ENCODE measurements at regions not wholly inside any gene's neighbourhood (a gene's known extent, or its start where the extent isn't known, plus 50 kb on each side); places are given as distances from the start of the nearest gene placed in this dataset.

DNA sequence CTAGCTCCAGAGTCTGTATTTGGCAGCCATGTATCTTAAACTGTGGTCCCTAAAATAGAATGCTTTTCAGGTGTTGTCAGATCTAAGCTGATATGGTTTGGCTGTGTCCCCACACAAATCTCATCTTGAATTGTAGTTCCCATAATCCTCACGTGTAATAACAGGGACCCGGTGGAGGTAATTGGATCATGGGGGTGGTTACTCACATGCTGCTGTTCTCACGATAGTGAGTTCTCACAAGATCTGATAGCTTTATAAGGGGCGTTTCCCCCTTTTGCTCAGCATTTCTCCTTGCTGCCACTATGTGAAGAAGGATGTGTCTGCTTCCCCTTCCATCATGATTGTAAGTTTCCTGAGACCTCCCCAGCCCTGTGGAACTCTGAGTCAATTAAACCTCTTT, 199.9 kb upstream of the ISX start:
- BruUV-seq (replicated peaks): no TSS peak
- intact Hi-C loops (cut with micrococcal nuclease): no loop called here

More for the DNA sequence above, 199.9 kb upstream of the ISX start:
- no peaks in the 10 kb centered on the region for H3K27me3 ChIP-seq (ENCODE audit: control insufficient read depth in 2 of 2, insufficient read depth in 2 of 2, low read length in 2 of 2)
- ChIA-PET POLR2A (no interaction called here), CTCF (no interaction called here)
- DNase-seq (ENCODE audit: low read depth, low spot score) (no peak), FAIRE-seq (no peak)
- no peaks in the 10 kb centered on the region for H3K4me1 ChIP-seq (ENCODE audit: control insufficient read depth, extremely low read depth, insufficient read depth, low read length)
- no peak overlapping the region for H3K4me3 ChIP-seq (replicated peaks in 1 of 3; ENCODE audit: insufficient read depth in 1 of 3, low read depth in 1 of 3, low read length in 3 of 3)
- H3K9me1 ChIP-seq (replicated peaks; ENCODE audit: control insufficient read depth, extremely low read depth, insufficient read depth, low read length): no peaks in the 10 kb centered on the region
- H3K27ac ChIP-seq (ENCODE audit: insufficient read depth, low read depth, low read length): no peak overlapping the region
- no peaks in the 10 kb centered on the region for H3K79me2 ChIP-seq (ENCODE audit: control insufficient read depth, insufficient read depth, low read length)
- no peak overlapping the region for H3K9ac ChIP-seq (replicated peaks; ENCODE audit: extremely low read depth, insufficient read depth, low read length)
- H4K20me1 ChIP-seq (replicated peaks; ENCODE audit: control insufficient read depth, extremely low read depth, insufficient read depth, low read length): no peaks in the 10 kb centered on the region
- no peak overlapping the region for H2AFZ ChIP-seq (ENCODE audit: low read depth, low read length)
- no peaks in the 10 kb centered on the region for H3K36me3 ChIP-seq (ENCODE audit: control insufficient read depth in 2 of 2, extremely low read depth in 1 of 2, insufficient read depth in 2 of 2, low read length in 2 of 2)
- H3K4me2 ChIP-seq (ENCODE audit: insufficient read depth, low read length): no peak overlapping the region
- TF ChIP-seq JUN (IDR thresholded peaks at IDR 0.05; ENCODE audit: borderline replicate concordance, insufficient read depth, insufficient read length, low read depth) (no peak), POLR2AphosphoS5 (IDR thresholded peaks at IDR 0.05; ENCODE audit: insufficient read depth, low read depth, low read length) (no peak), MAX (IDR thresholded peaks at IDR 0.05; ENCODE audit: insufficient read depth, insufficient read length) (no peak), EZH2 (IDR thresholded peaks at IDR 0.05; ENCODE audit: borderline replicate concordance, low read depth, low read length, severe bottlenecking) (no peak), POLR2A (IDR thresholded peaks at IDR 0.05; ENCODE audit: low read depth, low read length) (no peak), GATA2 (IDR thresholded peaks at IDR 0.05; ENCODE audit: insufficient read depth, insufficient read length, low read depth, low read length) (no peak), FOS (IDR thresholded peaks at IDR 0.05; ENCODE audit: borderline replicate concordance, insufficient read depth, low read length) (no peak), MYC (IDR thresholded peaks at IDR 0.05; ENCODE audit: low read depth, low read length) (no peak)
- TF ChIP-seq, protein P1, sequence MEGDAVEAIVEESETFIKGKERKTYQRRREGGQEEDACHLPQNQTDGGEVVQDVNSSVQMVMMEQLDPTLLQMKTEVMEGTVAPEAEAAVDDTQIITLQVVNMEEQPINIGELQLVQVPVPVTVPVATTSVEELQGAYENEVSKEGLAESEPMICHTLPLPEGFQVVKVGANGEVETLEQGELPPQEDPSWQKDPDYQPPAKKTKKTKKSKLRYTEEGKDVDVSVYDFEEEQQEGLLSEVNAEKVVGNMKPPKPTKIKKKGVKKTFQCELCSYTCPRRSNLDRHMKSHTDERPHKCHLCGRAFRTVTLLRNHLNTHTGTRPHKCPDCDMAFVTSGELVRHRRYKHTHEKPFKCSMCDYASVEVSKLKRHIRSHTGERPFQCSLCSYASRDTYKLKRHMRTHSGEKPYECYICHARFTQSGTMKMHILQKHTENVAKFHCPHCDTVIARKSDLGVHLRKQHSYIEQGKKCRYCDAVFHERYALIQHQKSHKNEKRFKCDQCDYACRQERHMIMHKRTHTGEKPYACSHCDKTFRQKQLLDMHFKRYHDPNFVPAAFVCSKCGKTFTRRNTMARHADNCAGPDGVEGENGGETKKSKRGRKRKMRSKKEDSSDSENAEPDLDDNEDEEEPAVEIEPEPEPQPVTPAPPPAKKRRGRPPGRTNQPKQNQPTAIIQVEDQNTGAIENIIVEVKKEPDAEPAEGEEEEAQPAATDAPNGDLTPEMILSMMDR (IDR thresholded peaks at IDR 0.05; ENCODE audit: extremely low read depth in 1 of 2, insufficient read depth in 1 of 2, low read depth in 1 of 2, low read length in 2 of 2): no peak
- dilution Hi-C loops (cut with MboI; ENCODE audit: extremely low pct_ligation_motif_present, low sequenced_read_pairs): no loop called here
- H3K9me3 ChIP-seq (replicated peaks; ENCODE audit: control insufficient read depth, insufficient read depth, low read length): peaks cover 8% of the 10 kb centered on the region

Data from endothelial cell of umbilical vein (primary cell).